ENCODE measurements at regions not wholly inside any gene's neighbourhood (a gene's known extent, or its start where the extent isn't known, plus 50 kb on each side); places are given as distances from the start of the nearest gene placed in this dataset.

DNA sequence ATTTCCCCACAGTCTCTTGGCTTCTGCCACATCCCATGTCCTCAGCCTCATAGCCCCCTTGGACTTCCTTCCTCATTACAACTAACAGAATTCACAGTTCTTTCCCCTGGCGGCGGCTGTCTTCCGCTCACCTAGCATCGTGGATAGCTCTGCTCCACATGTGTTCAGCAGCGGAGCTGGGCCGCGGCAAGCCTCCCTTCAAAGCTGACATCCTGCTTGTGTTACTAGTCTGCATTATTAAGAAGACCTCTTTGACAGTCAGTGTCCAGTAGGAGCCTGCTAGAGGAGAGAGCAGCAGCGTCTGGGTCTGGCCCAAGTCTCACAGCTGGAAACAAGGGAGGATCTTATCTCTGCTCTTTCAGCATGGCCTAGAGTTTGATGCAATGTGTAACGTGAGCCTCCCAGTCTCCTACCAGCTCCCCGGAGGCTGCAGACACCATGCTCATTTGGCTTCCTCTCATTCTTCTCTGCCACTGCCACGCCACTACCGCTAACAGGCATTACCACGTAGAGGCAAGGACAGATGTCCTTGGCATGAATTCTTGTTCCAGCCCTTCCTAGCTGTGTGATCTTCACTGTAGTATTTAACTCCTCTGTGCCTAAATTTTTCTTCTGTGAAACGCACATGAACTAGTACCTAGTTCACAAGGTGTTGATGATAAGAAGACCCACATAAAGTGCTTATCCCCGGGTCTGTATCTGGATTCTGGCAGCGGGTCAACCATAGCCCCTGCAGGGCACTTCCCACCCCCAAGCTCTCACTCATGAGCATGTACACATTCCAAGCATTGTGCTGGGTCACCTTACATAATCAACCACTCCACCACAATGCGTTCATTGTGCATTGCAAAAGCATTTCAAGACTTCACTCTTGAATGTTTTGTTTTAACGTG, 107.1 kb upstream of the BACH2 start:
- Histone ChIP-seq H3K4me3 (ENCODE audit: low read depth, low read length) (no peak overlapping the region), H3K36me3 (ENCODE audit: control insufficient read depth, insufficient read depth, low read length) (no peaks in the 10 kb centered on the region), H3K27me3 (ENCODE audit: control insufficient read depth, insufficient read depth, low read length) (no peaks in the 10 kb centered on the region)
- peak; percentile 38 for DNase-seq (ENCODE audit: low read depth)
- TF ChIP-seq, protein P1, sequence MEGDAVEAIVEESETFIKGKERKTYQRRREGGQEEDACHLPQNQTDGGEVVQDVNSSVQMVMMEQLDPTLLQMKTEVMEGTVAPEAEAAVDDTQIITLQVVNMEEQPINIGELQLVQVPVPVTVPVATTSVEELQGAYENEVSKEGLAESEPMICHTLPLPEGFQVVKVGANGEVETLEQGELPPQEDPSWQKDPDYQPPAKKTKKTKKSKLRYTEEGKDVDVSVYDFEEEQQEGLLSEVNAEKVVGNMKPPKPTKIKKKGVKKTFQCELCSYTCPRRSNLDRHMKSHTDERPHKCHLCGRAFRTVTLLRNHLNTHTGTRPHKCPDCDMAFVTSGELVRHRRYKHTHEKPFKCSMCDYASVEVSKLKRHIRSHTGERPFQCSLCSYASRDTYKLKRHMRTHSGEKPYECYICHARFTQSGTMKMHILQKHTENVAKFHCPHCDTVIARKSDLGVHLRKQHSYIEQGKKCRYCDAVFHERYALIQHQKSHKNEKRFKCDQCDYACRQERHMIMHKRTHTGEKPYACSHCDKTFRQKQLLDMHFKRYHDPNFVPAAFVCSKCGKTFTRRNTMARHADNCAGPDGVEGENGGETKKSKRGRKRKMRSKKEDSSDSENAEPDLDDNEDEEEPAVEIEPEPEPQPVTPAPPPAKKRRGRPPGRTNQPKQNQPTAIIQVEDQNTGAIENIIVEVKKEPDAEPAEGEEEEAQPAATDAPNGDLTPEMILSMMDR (IDR thresholded peaks at IDR 0.05; ENCODE audit: insufficient read depth, low read length, poor library complexity, severe bottlenecking) = no peak

DNA sequence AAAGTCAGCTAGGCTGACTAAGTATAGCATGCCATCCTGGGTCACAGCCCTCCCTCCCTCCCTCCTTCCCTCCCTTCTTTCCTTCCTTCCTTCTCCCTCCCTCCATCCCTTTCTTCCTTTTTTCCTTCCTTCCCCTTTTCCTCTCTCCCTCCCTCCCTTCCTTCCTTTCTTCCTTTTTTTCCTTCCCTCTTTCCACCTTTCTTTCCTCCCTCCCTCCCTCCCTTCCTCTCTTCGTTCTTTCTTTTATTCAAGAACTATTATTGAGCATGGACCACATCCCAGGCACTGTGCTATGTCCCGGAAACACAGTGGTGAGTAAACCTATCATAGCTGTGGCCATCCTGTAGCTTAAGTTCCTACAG, 106.2 kb upstream of the BACH2 start:
- H3K36me3 ChIP-seq (ENCODE audit: control insufficient read depth, insufficient read depth, low read length) = no peaks in the 10 kb centered on the region
- H3K4me3 ChIP-seq (ENCODE audit: low read depth, low read length) = no peak overlapping the region
- TF ChIP-seq, protein P1 (IDR thresholded peaks at IDR 0.05; ENCODE audit: insufficient read depth, low read length, poor library complexity, severe bottlenecking) = no peak

DNA sequence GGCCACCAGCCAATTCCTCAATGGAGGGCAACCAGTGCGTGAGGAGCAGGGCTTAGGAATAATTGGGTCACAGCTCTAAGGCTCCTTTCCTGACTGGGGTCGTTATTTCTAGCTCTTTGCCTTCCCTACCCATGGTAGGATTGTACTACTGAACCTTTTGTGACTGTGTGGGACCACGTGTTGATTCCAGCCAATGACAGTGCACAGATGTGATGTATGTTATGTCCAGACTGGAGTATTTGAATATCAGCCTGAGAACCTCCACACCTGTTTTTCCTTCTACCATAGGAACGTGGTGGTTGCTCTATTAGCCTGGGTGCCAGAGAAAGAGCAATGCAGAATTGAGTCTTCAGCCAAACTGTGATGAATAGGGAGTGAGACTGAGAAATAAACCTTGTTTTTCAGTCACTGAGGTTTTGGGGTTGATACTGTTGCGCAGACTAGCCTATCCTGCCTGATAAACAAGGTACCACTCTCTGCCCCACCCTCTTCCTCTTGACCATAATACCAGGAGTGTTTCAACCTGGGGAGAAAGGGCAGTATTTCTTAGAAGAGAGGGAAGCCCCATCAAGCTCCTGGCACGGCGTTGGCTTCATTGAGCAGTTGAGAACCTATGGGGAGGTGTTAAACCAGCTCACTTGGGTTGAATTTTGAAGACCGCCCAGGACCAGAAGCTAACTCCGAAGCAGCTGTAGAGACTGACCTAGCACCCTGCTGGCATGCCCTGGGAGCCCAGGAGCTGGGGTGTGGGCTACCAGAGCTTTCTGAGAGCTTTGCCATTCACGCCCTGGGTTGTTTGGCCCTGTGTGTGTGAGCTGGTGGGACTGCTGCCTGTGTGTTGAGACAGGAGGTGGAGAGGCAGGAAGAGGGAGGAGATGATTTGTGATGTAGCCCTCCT, 105.5 kb upstream of the BACH2 start:
- Histone ChIP-seq H3K36me3 (ENCODE audit: control insufficient read depth, insufficient read depth, low read length) (no peaks in the 10 kb centered on the region), H3K4me3 (ENCODE audit: low read depth, low read length) (no peak overlapping the region), H3K27me3 (ENCODE audit: control insufficient read depth, insufficient read depth, low read length) (no peaks in the 10 kb centered on the region)
- no peak for DNase-seq (ENCODE audit: low read depth)
- TF ChIP-seq, protein P1 (IDR thresholded peaks at IDR 0.05; ENCODE audit: insufficient read depth, low read length, poor library complexity, severe bottlenecking) = no peak

More for the DNA sequence above, 106.2 kb upstream of the BACH2 start:
- no peaks in the 10 kb centered on the region for H3K27me3 ChIP-seq (ENCODE audit: control insufficient read depth, insufficient read depth, low read length)
- DNase-seq (ENCODE audit: low read depth) = no peak

DNA sequence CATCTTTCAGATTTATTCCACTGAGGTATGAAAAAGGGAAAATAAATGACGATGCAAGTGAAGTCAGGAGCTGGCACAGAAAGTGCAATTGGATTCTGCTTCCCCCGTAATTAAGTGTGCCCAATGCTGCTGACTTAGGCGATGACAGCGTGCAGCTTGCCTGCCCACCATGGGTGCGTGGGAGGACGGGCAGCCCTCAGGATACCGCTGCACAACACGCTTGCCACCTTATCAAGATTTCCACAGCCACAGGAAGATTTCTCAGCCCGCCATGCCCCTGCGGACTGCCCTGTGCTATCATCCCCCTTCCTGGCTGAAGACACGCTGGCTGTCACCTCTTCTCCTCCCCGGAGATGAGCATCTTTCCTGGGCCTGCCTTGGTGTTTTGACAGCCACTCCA, 103.3 kb upstream of the BACH2 start:
- H3K27me3 ChIP-seq (ENCODE audit: control insufficient read depth, insufficient read depth, low read length) = no peaks in the 10 kb centered on the region
- no peak overlapping the region for H3K4me3 ChIP-seq (ENCODE audit: low read depth, low read length)
- TF ChIP-seq, protein P1 (IDR thresholded peaks at IDR 0.05; ENCODE audit: insufficient read depth, low read length, poor library complexity, severe bottlenecking) = no peak
- no peak for DNase-seq (ENCODE audit: low read depth)
- no peaks in the 10 kb centered on the region for H3K36me3 ChIP-seq (ENCODE audit: control insufficient read depth, insufficient read depth, low read length)

DNA sequence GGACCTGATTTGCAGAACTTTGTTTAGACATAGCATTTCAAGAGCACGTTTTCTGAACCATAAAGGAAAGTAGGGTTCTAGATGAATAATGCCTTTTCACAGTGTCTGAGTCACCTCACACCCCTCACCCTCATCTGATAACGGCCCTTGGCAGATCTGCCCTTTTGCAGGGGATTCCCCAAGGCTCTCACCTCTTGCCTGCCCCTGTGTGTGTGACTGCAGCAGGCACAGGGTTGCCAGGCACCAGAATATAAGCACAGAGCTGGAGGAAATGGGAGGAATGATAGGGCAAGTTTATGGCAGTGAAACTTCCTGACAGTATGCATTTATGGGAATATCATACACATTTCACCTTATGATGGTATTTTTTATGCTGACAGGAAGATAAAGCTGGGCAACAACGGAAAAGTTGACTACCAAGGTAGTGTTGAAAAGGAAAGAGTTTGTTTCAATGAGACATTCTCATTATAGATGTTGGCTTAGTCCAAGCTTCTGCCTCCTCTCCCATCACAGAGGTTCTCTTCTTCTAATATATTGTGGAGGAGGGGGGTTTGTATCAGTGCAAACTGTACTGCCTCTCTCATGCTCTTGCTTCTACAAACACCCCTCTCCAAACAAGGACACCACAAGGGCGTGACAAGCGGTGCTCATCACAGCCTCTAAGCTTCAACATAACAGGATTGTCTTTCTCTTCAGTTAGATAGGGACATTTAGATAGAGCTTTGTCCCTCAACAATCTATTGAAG, 101.5 kb upstream of the BACH2 start:
- TF ChIP-seq, protein P1 (IDR thresholded peaks at IDR 0.05; ENCODE audit: insufficient read depth, low read length, poor library complexity, severe bottlenecking) = no peak
- Histone ChIP-seq H3K27me3 (ENCODE audit: control insufficient read depth, insufficient read depth, low read length) (no peaks in the 10 kb centered on the region), H3K4me3 (ENCODE audit: low read depth, low read length) (no peak overlapping the region), H3K36me3 (ENCODE audit: control insufficient read depth, insufficient read depth, low read length) (no peaks in the 10 kb centered on the region)
- DNase-seq (ENCODE audit: low read depth) = no peak

Data from kidney epithelial cell (primary cell).